ENCODE measurements at regions not wholly inside any gene's neighbourhood (a gene's known extent, or its start where the extent isn't known, plus 50 kb on each side); places are given as distances from the start of the nearest gene placed in this dataset.

DNA sequence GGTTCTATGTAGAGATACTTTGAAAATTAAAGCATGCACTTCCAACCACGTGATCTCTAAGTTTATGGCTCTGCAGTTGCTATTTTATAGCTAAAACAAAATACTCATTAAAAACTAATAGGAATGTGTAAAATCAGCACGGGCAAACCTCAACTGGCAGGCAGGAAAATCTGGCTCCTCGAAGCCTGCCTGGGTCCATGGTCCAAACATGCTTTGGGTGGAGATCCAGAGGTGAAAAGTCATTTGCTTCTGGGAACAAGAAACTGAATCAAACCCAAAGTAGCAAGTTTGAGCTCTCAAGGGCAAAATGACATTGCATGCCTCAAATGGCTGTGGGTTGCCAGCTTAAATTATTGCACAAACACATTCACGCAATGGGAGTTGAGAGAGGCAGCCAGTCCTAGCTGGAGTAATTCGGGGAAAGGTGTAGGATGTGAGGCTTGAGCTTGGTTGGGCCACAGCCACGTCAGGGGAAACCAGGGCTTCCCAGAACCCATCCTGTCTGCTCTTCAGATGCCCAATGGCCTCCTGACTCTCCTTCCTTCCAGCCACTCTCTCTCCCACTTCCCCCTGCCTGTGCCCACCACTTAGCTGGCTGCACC is 75.2 kb upstream of the LCLAT1 start:
- H3K4me3 ChIP-seq (ENCODE audit: low read depth, low read length) = no peak overlapping the region
- TF ChIP-seq, protein P1, sequence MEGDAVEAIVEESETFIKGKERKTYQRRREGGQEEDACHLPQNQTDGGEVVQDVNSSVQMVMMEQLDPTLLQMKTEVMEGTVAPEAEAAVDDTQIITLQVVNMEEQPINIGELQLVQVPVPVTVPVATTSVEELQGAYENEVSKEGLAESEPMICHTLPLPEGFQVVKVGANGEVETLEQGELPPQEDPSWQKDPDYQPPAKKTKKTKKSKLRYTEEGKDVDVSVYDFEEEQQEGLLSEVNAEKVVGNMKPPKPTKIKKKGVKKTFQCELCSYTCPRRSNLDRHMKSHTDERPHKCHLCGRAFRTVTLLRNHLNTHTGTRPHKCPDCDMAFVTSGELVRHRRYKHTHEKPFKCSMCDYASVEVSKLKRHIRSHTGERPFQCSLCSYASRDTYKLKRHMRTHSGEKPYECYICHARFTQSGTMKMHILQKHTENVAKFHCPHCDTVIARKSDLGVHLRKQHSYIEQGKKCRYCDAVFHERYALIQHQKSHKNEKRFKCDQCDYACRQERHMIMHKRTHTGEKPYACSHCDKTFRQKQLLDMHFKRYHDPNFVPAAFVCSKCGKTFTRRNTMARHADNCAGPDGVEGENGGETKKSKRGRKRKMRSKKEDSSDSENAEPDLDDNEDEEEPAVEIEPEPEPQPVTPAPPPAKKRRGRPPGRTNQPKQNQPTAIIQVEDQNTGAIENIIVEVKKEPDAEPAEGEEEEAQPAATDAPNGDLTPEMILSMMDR (IDR thresholded peaks at IDR 0.05; ENCODE audit: low read depth, low read length, missing control alignments) = no peak
- no peak for DNase-seq (ENCODE audit: low read depth)
- in situ Hi-C loops (cut with HindIII; ENCODE audit: low sequenced_read_pairs) = no loop called here

DNA sequence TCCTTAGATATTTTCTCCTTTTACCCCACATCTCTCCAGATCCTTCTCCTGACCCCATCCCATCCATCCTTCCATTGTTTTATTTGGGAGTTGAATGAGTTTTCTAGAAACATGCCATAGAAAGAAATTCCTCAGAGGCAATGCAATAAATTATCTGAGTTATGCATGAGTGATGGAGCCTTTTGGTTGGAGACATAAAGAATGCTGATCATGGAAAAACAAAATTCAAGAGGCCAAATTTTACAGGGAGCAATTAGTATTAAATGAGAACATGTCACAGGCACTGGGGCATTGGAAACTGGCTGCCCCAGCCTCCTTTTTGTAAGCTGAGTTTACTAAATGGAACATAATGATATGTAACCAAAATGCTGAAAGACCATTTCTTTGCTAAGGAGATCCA is 74.2 kb upstream of the LCLAT1 start:
- TF ChIP-seq, protein P1 (IDR thresholded peaks at IDR 0.05; ENCODE audit: low read depth, low read length, missing control alignments) = no peak
- H3K4me3 ChIP-seq (ENCODE audit: low read depth, low read length) = no peak overlapping the region
- no peak for DNase-seq (ENCODE audit: low read depth)
- in situ Hi-C loops (cut with HindIII; ENCODE audit: low sequenced_read_pairs) = no loop called here

DNA sequence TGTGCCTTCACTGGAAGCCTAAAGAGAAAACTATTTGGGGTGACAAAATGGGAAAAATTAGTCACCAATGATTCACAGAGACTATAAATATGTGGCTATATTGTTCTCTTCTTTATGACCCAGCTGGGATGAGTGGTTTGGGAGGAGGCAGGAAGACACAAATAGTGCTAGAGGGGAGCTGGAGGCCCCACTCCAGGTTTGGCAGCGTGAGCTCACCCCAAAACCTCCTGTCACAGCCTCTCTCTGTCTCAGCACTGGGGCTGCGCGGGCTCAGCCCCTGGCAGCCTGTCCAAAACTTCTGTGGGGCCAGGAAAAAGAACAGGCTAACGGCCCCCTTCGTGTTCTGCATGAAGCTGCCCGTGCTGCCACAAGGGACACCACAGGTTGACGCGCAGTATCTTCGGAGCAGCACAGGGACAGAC is 73.2 kb upstream of the LCLAT1 start:
- TF ChIP-seq, protein P1 (IDR thresholded peaks at IDR 0.05; ENCODE audit: low read depth, low read length, missing control alignments) = no peak
- H3K4me3 ChIP-seq (ENCODE audit: low read depth, low read length) = no peak overlapping the region
- DNase-seq (ENCODE audit: low read depth) = no peak
- in situ Hi-C loops (cut with HindIII; ENCODE audit: low sequenced_read_pairs) = no loop called here

DNA sequence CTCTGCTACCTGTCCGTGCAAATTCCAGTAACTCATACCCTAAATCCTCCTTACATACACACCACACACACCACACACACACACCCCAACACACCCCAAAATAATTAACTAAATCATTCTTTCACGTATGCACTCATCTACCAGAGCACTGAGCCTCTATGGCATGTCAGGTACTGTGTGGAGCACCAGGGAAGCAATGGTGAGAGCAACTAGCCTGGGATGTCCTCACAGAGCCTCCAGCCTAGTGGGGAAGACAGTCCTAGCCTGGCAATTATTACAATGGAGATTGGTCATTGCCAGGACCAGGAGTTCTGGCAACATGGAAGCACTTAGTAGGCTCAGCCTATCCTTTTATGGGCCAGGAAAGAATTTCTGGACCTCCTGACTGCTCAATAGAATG is 72.7 kb upstream of the LCLAT1 start:
- in situ Hi-C loops (cut with HindIII; ENCODE audit: low sequenced_read_pairs) = no loop called here
- H3K4me3 ChIP-seq (ENCODE audit: low read depth, low read length) = no peak overlapping the region
- DNase-seq (ENCODE audit: low read depth) = no peak
- TF ChIP-seq, protein P1 (IDR thresholded peaks at IDR 0.05; ENCODE audit: low read depth, low read length, missing control alignments) = no peak

DNA sequence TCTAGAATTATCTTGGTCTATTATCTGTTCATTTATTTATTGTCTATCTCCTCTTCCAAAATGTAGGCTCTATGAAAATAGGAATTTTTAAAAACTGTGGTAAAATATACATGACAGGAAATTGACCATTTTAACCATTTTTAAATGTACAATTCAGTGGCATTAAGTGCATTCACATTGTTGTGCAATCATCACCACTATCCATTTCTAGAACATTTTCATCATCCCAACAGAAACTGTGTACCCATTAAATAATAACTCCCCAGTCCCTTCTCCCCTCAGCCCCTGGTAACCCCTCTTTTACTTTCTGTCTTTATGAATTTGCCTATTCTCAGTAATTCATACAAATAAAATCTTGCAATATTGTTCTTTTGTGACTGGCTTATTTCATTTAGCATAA is 71.1 kb upstream of the LCLAT1 start:
- DNase-seq (ENCODE audit: low read depth) = no peak
- in situ Hi-C loops (cut with HindIII; ENCODE audit: low sequenced_read_pairs) = no loop called here
- TF ChIP-seq, protein P1 (IDR thresholded peaks at IDR 0.05; ENCODE audit: low read depth, low read length, missing control alignments) = no peak
- H3K4me3 ChIP-seq (ENCODE audit: low read depth, low read length) = no peak overlapping the region

GRCh38 chr2:30379481-30379880 is 67.6 kb upstream of the LCLAT1 start:
- in situ Hi-C loops (cut with HindIII; ENCODE audit: low sequenced_read_pairs) = no loop called here
- TF ChIP-seq, protein P1 (IDR thresholded peaks at IDR 0.05; ENCODE audit: low read depth, low read length, missing control alignments) = no peak
- no peak for DNase-seq (ENCODE audit: low read depth)
- H3K4me3 ChIP-seq (ENCODE audit: low read depth, low read length) = no peak overlapping the region

Data from astrocyte of the cerebellum (primary cell).